ENCODE measurements at regions not wholly inside any gene's neighbourhood (a gene's known extent, or its start where the extent isn't known, plus 50 kb on each side); places are given as distances from the start of the nearest gene placed in this dataset.

DNA sequence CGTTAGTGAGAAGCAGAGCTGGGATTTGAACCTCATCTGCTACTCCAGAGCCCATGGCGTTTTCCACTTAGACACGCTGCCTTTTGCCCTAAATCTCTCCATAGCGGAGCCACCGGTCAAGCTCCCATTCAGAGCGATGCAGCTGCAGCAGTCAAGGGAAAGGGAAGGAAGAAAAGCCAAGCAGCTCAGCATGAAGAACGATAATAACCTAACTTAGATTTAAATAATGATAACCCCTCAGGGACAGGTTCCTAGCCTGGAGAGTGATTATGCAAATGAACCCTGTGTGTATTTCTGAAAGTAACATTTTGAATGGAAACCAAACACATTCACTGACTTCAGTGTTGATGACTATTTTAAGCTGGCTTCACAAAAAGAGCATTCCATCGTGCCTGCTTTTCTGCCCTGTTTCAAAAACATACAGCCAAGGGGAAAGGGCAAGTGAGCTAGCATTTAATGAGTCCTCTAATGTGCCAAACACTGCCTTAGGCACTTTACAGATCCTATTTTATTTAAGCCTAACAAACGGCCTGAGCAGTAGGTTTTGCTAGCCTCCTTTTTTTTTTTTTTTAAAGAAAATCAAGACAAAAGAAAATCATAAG, 798.3 kb downstream of the CDH8 start:
- TF ChIP-seq POLR2AphosphoS5 (IDR thresholded peaks at IDR 0.05; ENCODE audit: low read depth, low read length) (no peak), TAF1 (IDR thresholded peaks at IDR 0.05; ENCODE audit: borderline replicate concordance, insufficient read depth, low read length) (no peak), SIN3A (IDR thresholded peaks at IDR 0.05; ENCODE audit: borderline replicate concordance, insufficient read depth, low read length) (no peak), FOXP2 (optimal IDR thresholded peaks at IDR 0.05; ENCODE audit: borderline replicate concordance, extremely low read depth, extremely low read length, insufficient read depth) (no peak)
- TF ChIP-seq, protein P1, sequence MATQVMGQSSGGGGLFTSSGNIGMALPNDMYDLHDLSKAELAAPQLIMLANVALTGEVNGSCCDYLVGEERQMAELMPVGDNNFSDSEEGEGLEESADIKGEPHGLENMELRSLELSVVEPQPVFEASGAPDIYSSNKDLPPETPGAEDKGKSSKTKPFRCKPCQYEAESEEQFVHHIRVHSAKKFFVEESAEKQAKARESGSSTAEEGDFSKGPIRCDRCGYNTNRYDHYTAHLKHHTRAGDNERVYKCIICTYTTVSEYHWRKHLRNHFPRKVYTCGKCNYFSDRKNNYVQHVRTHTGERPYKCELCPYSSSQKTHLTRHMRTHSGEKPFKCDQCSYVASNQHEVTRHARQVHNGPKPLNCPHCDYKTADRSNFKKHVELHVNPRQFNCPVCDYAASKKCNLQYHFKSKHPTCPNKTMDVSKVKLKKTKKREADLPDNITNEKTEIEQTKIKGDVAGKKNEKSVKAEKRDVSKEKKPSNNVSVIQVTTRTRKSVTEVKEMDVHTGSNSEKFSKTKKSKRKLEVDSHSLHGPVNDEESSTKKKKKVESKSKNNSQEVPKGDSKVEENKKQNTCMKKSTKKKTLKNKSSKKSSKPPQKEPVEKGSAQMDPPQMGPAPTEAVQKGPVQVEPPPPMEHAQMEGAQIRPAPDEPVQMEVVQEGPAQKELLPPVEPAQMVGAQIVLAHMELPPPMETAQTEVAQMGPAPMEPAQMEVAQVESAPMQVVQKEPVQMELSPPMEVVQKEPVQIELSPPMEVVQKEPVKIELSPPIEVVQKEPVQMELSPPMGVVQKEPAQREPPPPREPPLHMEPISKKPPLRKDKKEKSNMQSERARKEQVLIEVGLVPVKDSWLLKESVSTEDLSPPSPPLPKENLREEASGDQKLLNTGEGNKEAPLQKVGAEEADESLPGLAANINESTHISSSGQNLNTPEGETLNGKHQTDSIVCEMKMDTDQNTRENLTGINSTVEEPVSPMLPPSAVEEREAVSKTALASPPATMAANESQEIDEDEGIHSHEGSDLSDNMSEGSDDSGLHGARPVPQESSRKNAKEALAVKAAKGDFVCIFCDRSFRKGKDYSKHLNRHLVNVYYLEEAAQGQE (IDR thresholded peaks at IDR 0.05; ENCODE audit: insufficient read depth in 1 of 2, low read depth in 2 of 2, low read length in 2 of 2): no peak

Data from PFSK-1 (cell line).